Activated CD8-positive, alpha-beta T cell treated with anti-CD3 and anti-CD28 coated beads for 36 hours (primary cell): ENCODE measurements at regions not wholly inside any gene's neighbourhood (a gene's known extent, or its start where the extent isn't known, plus 50 kb on each side); places are given as distances from the start of the nearest gene placed in this dataset.

ENCODE experiments used
- ATAC-seq: fragments of 200-7000 bp; cut with Tn5 transposase; one replicate; pipeline ENCODE4 v1.10.0; 2021; ENCODE audit warnings: mild to moderate bottlenecking, moderate library complexity
- CTCF ChIA-PET: fragments of 350-600 bp; sonication (Branson Sonifier 250); formaldehyde crosslinking; loops from one replicate; lab custom pipeline; 2021; ENCODE audit warnings: antibody characterized with exemption; lab: Charles Lee
- POLR2A ChIA-PET: fragments of 350-600 bp; sonication (Branson Sonifier 250); formaldehyde crosslinking; loops from one replicate; lab custom pipeline; 2021; ENCODE audit warnings: antibody characterized with exemption; lab: Charles Lee
- DNase-seq: peaks from one replicate; pipeline ENCODE4 v3.0.0-alpha.2; 2020
- H3K27ac Mint-ChIP-seq: one replicate; pipeline ENCODE4 v1.8.0; 2021; ENCODE audit warnings: mild to moderate bottlenecking, mixed read lengths
- H3K27me3 Mint-ChIP-seq: one replicate; pipeline ENCODE4 v1.8.0; 2021; ENCODE audit warnings: mixed read lengths
- H3K36me3 Mint-ChIP-seq: one replicate; pipeline ENCODE4 v1.8.0; 2021; ENCODE audit warnings: low read depth, mixed read lengths
- H3K4me1 Mint-ChIP-seq: one replicate; pipeline ENCODE4 v1.8.0; 2021; ENCODE audit warnings: low read depth, mixed read lengths
- H3K4me3 Mint-ChIP-seq: one replicate; pipeline ENCODE4 v1.8.0; 2021; ENCODE audit warnings: mild to moderate bottlenecking, moderate library complexity, mixed read lengths
- H3K9me3 Mint-ChIP-seq: one replicate; pipeline ENCODE4 v1.8.0; 2021; ENCODE audit warnings: mixed read lengths
- CTCF ChIP-seq: fragments of 200-600 bp; IDR thresholded peaks from one replicate; pipeline ENCODE4 v1.8.0; 2022; ENCODE audit warnings: antibody characterized with exemption, mild to moderate bottlenecking
- intact Hi-C: fragments of 100-400 bp; cut with micrococcal nuclease; formaldehyde crosslinking; loops from one replicate; pipeline ENCODE4 v1.10.0; 2022

- Mint-ChIP-seq H3K27me3 (no peaks in the 10 kb centered on the region), H3K36me3 (no peaks in the 10 kb centered on the region), H3K9me3 (no peaks in the 10 kb centered on the region), H3K4me1 (no peaks in the 10 kb centered on the region), H3K4me3 (no peak overlapping the region), H3K27ac (no peak overlapping the region)
- DNase-seq (no peak), ATAC-seq (no peak)
- ChIA-PET CTCF (interaction anchor here (1.5 kb wide), 1 partner anchor 10 kb away, joined by 3 read pairs; no protein-coding TSS in a partner anchor), POLR2A (no interaction called here)
- intact Hi-C loops = no loop called here
- TF ChIP-seq CTCF = no peak
Measured at GRCh38 chr13:107376341-107377125, 808.6 kb upstream of the ARGLU1 start.

GRCh38 chr13:107375701-107376340, 807.9 kb upstream of the ARGLU1 start:
- Mint-ChIP-seq H3K4me1 (no peaks in the 10 kb centered on the region), H3K27ac (no peak overlapping the region), H3K27me3 (no peaks in the 10 kb centered on the region), H3K36me3 (no peaks in the 10 kb centered on the region), H3K4me3 (no peak overlapping the region), H3K9me3 (no peaks in the 10 kb centered on the region)
- POLR2A ChIA-PET = no interaction called here
- DNase-seq (no peak), ATAC-seq (no peak)
- intact Hi-C loops = no loop called here
- CTCF ChIA-PET = interaction anchor here (0.6 to 1.5 kb wide), 4 partner anchors 11 to 780 kb away, joined by 3 to 4 read pairs (median 4); no protein-coding TSS in a partner anchor
- TF ChIP-seq CTCF = no peak

GRCh38 chr13:107374038-107374437, 806.1 kb upstream of the ARGLU1 start:
- H3K36me3 Mint-ChIP-seq = no peaks in the 10 kb centered on the region
- no peaks in the 10 kb centered on the region for H3K27me3 Mint-ChIP-seq
- H3K4me1 Mint-ChIP-seq = no peaks in the 10 kb centered on the region
- no peak overlapping the region for H3K4me3 Mint-ChIP-seq
- no peaks in the 10 kb centered on the region for H3K9me3 Mint-ChIP-seq
- H3K27ac Mint-ChIP-seq = no peak overlapping the region
- ATAC-seq (no peak), DNase-seq (no peak)
- ChIA-PET POLR2A (no interaction called here), CTCF (no interaction called here)
- intact Hi-C loops = no loop called here
- TF ChIP-seq CTCF = no peak

- H3K27ac Mint-ChIP-seq = no peak overlapping the region
- POLR2A ChIA-PET = no interaction called here
- H3K4me3 Mint-ChIP-seq = no peak overlapping the region
- ATAC-seq (no peak), DNase-seq (no peak)
- H3K36me3 Mint-ChIP-seq = no peaks in the 10 kb centered on the region
- H3K27me3 Mint-ChIP-seq = no peaks in the 10 kb centered on the region
- TF ChIP-seq CTCF = peak; percentile 27
- no peaks in the 10 kb centered on the region for H3K9me3 Mint-ChIP-seq
- intact Hi-C loops = no loop called here
- CTCF ChIA-PET = no interaction called here
- H3K4me1 Mint-ChIP-seq = no peaks in the 10 kb centered on the region
Measured at GRCh38 chr13:107373551-107373950, 805.6 kb upstream of the ARGLU1 start.
